ENCODE measurements at regions not wholly inside any gene's neighbourhood (a gene's known extent, or its start where the extent isn't known, plus 50 kb on each side); places are given as distances from the start of the nearest gene placed in this dataset.

- H3K27me3 Mint-ChIP-seq = no peaks in the 10 kb centered on the region
These were observed 728.3 kb downstream of the METTL15 start for GRCh38 chr11:28836285-28837081.

GRCh38 chr11:28835790-28836189 lies 727.6 kb downstream of the METTL15 start:
- H3K27ac Mint-ChIP-seq = no peak overlapping the region
- ATAC-seq (ENCODE audit: poor library complexity) = no peak
- no peaks in the 10 kb centered on the region for H3K27me3 Mint-ChIP-seq
- CTCF ChIA-PET = no interaction called here
- no peaks in the 10 kb centered on the region for H3K4me1 ChIP-seq (ENCODE audit: insufficient read depth, low read length)
- H3K27me3 ChIP-seq (ENCODE audit: control insufficient read depth in 1 of 2, insufficient read depth in 2 of 2, low read length in 2 of 2) = no peaks in the 10 kb centered on the region
- no peaks in the 10 kb centered on the region for H3K36me3 Mint-ChIP-seq (ENCODE audit: low read depth)
- no peak overlapping the region for H3K27ac ChIP-seq (ENCODE audit: low read depth in 1 of 2, low read length in 2 of 2)
- intact Hi-C loops (cut with DNase I, micrococcal nuclease) = no loop called here
- peaks cover 12% of the 10 kb centered on the region for H3K9me3 Mint-ChIP-seq
- no peaks in the 10 kb centered on the region for H3K36me3 ChIP-seq (ENCODE audit: insufficient read depth, low read length)
- no peaks in the 10 kb centered on the region for H3K9me3 ChIP-seq (ENCODE audit: control insufficient read depth in 1 of 2, insufficient read depth in 1 of 2, low read length in 2 of 2)
- no peak overlapping the region for H3K4me3 ChIP-seq (ENCODE audit: low read length)
- no peak for TF ChIP-seq CTCF (IDR thresholded peaks at IDR 0.05)
- POLR2A ChIA-PET = no interaction called here
- DNase-seq = no peak
- no peak overlapping the region for H3K4me3 Mint-ChIP-seq
- H3K4me1 Mint-ChIP-seq (ENCODE audit: low read depth) = no peaks in the 10 kb centered on the region

More at GRCh38 chr11:28836285-28837081, 728.3 kb downstream of the METTL15 start:
- no peak for ATAC-seq (ENCODE audit: poor library complexity)
- H3K4me1 ChIP-seq (ENCODE audit: insufficient read depth, low read length) = no peaks in the 10 kb centered on the region
- Mint-ChIP-seq H3K4me3 (no peak overlapping the region), H3K27ac (no peak overlapping the region), H3K4me1 (ENCODE audit: low read depth) (no peaks in the 10 kb centered on the region), H3K9me3 (peaks cover 11% of the 10 kb centered on the region), H3K36me3 (ENCODE audit: low read depth) (no peaks in the 10 kb centered on the region)
- TF ChIP-seq CTCF (IDR thresholded peaks at IDR 0.05) = no peak
- H3K36me3 ChIP-seq (ENCODE audit: insufficient read depth, low read length) = no peaks in the 10 kb centered on the region
- intact Hi-C loops (cut with DNase I, micrococcal nuclease) = no loop called here
- H3K4me3 ChIP-seq (ENCODE audit: low read length) = no peak overlapping the region
- ChIA-PET POLR2A (no interaction called here), CTCF (no interaction called here)
- H3K9me3 ChIP-seq (ENCODE audit: control insufficient read depth in 1 of 2, insufficient read depth in 1 of 2, low read length in 2 of 2) = no peaks in the 10 kb centered on the region
- no peaks in the 10 kb centered on the region for H3K27me3 ChIP-seq (ENCODE audit: control insufficient read depth in 1 of 2, insufficient read depth in 2 of 2, low read length in 2 of 2)
- no peak overlapping the region for H3K27ac ChIP-seq (ENCODE audit: low read depth in 1 of 2, low read length in 2 of 2)
- no peak for DNase-seq

- Histone ChIP-seq H3K9me3 (ENCODE audit: control insufficient read depth in 1 of 2, insufficient read depth in 1 of 2, low read length in 2 of 2) (no peaks in the 10 kb centered on the region), H3K36me3 (ENCODE audit: insufficient read depth, low read length) (no peaks in the 10 kb centered on the region), H3K27me3 (ENCODE audit: control insufficient read depth in 1 of 2, insufficient read depth in 2 of 2, low read length in 2 of 2) (no peaks in the 10 kb centered on the region), H3K4me3 (ENCODE audit: low read length) (no peak overlapping the region), H3K27ac (ENCODE audit: low read depth in 1 of 2, low read length in 2 of 2) (no peak overlapping the region), H3K4me1 (ENCODE audit: insufficient read depth, low read length) (no peaks in the 10 kb centered on the region)
- no peak for ATAC-seq (ENCODE audit: poor library complexity)
- no peak for TF ChIP-seq CTCF (IDR thresholded peaks at IDR 0.05)
- no peak for DNase-seq
- CTCF ChIA-PET = no interaction called here
- no peak overlapping the region for H3K27ac Mint-ChIP-seq
- POLR2A ChIA-PET = no interaction called here
- no peaks in the 10 kb centered on the region for H3K36me3 Mint-ChIP-seq (ENCODE audit: low read depth)
- intact Hi-C loops (cut with DNase I, micrococcal nuclease) = no loop called here
- no peak overlapping the region for H3K4me3 Mint-ChIP-seq
- H3K9me3 Mint-ChIP-seq = peaks cover 13% of the 10 kb centered on the region
- no peaks in the 10 kb centered on the region for H3K27me3 Mint-ChIP-seq
- H3K4me1 Mint-ChIP-seq (ENCODE audit: low read depth) = no peaks in the 10 kb centered on the region
These were observed 727.1 kb downstream of the METTL15 start for GRCh38 chr11:28835317-28835716.

Data from CD4-positive, alpha-beta T cell (primary cell).